ENCODE measurements at regions not wholly inside any gene's neighbourhood (a gene's known extent, or its start where the extent isn't known, plus 50 kb on each side); places are given as distances from the start of the nearest gene placed in this dataset.

GRCh38 chr13:37345869-37346268, 240.4 kb upstream of the CSNK1A1L start:
- H3K27me3 Mint-ChIP-seq (ENCODE audit: insufficient read depth, low read depth, poor library complexity), result no peaks in the 10 kb centered on the region
- DNase-seq (ENCODE audit: low spot score) (no peak), ATAC-seq (no peak)
- no peaks in the 10 kb centered on the region for H3K9me3 Mint-ChIP-seq
- no peaks in the 10 kb centered on the region for H3K4me1 Mint-ChIP-seq
- Histone ChIP-seq H2AFZ (no peak overlapping the region), H3F3A (replicated peaks; ENCODE audit: low read depth) (no peaks in the 10 kb centered on the region), H3K27me3 (ENCODE audit: insufficient read depth) (no peaks in the 10 kb centered on the region), H3K36me3 (ENCODE audit: insufficient read depth) (no peaks in the 10 kb centered on the region), H3K27ac (ENCODE audit: low read depth) (no peak overlapping the region), H3K79me2 (replicated peaks; ENCODE audit: insufficient read depth) (no peaks in the 10 kb centered on the region), H3K4me3 (no peak overlapping the region), H4K20me1 (replicated peaks; ENCODE audit: insufficient read depth) (no peaks in the 10 kb centered on the region), H3K4me1 (ENCODE audit: insufficient read depth) (no peaks in the 10 kb centered on the region), H3K4me2 (no peak overlapping the region), H3K9me2 (ENCODE audit: insufficient read depth) (no peaks in the 10 kb centered on the region)
- no peak overlapping the region for H3K27ac Mint-ChIP-seq
- H3K36me3 Mint-ChIP-seq (ENCODE audit: low read depth), result no peaks in the 10 kb centered on the region
- H3K4me3 Mint-ChIP-seq, result no peak overlapping the region
- TF ChIP-seq JUNB (IDR thresholded peaks at IDR 0.05; ENCODE audit: unreplicated experiment) (no peak), REST (IDR thresholded peaks at IDR 0.05; ENCODE audit: unreplicated experiment) (no peak), STAT1 (IDR thresholded peaks at IDR 0.05; ENCODE audit: unreplicated experiment) (no peak), ZNF114 (CRISPR knock-in tag; IDR thresholded peaks at IDR 0.05) (no peak), NANOG (IDR thresholded peaks at IDR 0.05; ENCODE audit: borderline replicate concordance) (no peak), EZH2 (IDR thresholded peaks at IDR 0.05; ENCODE audit: low read depth, unreplicated experiment) (no peak), EZH2phosphoT487 (IDR thresholded peaks at IDR 0.05; ENCODE audit: unreplicated experiment) (no peak), ETS1 (IDR thresholded peaks at IDR 0.05) (no peak)

- no peaks in the 10 kb centered on the region for H4K20me1 ChIP-seq (replicated peaks; ENCODE audit: insufficient read depth)
- ATAC-seq (no peak), DNase-seq (ENCODE audit: low spot score) (no peak)
- H3K9me2 ChIP-seq (ENCODE audit: insufficient read depth), result no peaks in the 10 kb centered on the region
- H3K79me2 ChIP-seq (replicated peaks; ENCODE audit: insufficient read depth), result no peaks in the 10 kb centered on the region
- H3K27me3 Mint-ChIP-seq (ENCODE audit: insufficient read depth, low read depth, poor library complexity), result no peaks in the 10 kb centered on the region
- H3K4me3 Mint-ChIP-seq, result no peak overlapping the region
- H3K4me1 ChIP-seq (ENCODE audit: insufficient read depth), result no peaks in the 10 kb centered on the region
- H3K4me1 Mint-ChIP-seq, result no peaks in the 10 kb centered on the region
- H3K27ac ChIP-seq (ENCODE audit: low read depth), result no peak overlapping the region
- H3K36me3 ChIP-seq (ENCODE audit: insufficient read depth), result no peaks in the 10 kb centered on the region
- no peak overlapping the region for H2AFZ ChIP-seq
- no peaks in the 10 kb centered on the region for H3K36me3 Mint-ChIP-seq (ENCODE audit: low read depth)
- no peaks in the 10 kb centered on the region for H3F3A ChIP-seq (replicated peaks; ENCODE audit: low read depth)
- H3K4me2 ChIP-seq, result no peak overlapping the region
- no peak overlapping the region for H3K4me3 ChIP-seq
- no peak overlapping the region for H3K27ac Mint-ChIP-seq
- no peaks in the 10 kb centered on the region for H3K27me3 ChIP-seq (ENCODE audit: insufficient read depth)
- H3K9me3 Mint-ChIP-seq, result no peaks in the 10 kb centered on the region
- TF ChIP-seq ZNF114 (CRISPR knock-in tag; IDR thresholded peaks at IDR 0.05) (no peak), EZH2phosphoT487 (IDR thresholded peaks at IDR 0.05; ENCODE audit: unreplicated experiment) (no peak), REST (IDR thresholded peaks at IDR 0.05; ENCODE audit: unreplicated experiment) (no peak), ZNF331 (CRISPR knock-in tag; IDR thresholded peaks at IDR 0.05; ENCODE audit: low read depth) (no peak), CTCF (conservative IDR thresholded peaks at IDR 0.05; ENCODE audit: low read depth in 2 of 2) (no peak), JUNB (IDR thresholded peaks at IDR 0.05; ENCODE audit: unreplicated experiment) (no peak), EZH2 (IDR thresholded peaks at IDR 0.05; ENCODE audit: low read depth, unreplicated experiment) (no peak)
These were observed 239.9 kb upstream of the CSNK1A1L start for GRCh38 chr13:37345391-37345790.

All from GM23338 (cell line).